Stomach (tissue), 8 donors: ENCODE measurements at regions not wholly inside any gene's neighbourhood (a gene's known extent, or its start where the extent isn't known, plus 50 kb on each side); places are given as distances from the start of the nearest gene placed in this dataset.

Experiments used
- DNase-seq, 2 donors: peaks; one replicate each; pipeline versions ENCODE4 v3.0.0 to v3.0.0-alpha.2; 2013 to 2019
- H3K27ac ChIP-seq, 5 donors: fragments of 200-600 bp in 4 of 5; sonication (generic) in 4 of 5; one replicate each; pipeline ENCODE4 v1.5.1; 2013 to 2019; ENCODE audit warnings: mild to moderate bottlenecking in 1 of 5, moderate library complexity in 1 of 5
- H3K27me3 ChIP-seq, 3 donors: fragments of 200-600 bp; sonication (generic); one replicate each; pipeline ENCODE4 v1.5.1; 2017 to 2019; ENCODE audit warnings: mixed run types in 1 of 3
- H3K36me3 ChIP-seq, 4 donors: fragments of 200-600 bp; sonication (generic); 1 replicate in 3 of 4; 2 replicates in 1 of 4; pipeline ENCODE4 v1.5.1; 2016 to 2019
- H3K4me1 ChIP-seq, 4 donors: fragments of 200-600 bp; sonication (generic); one replicate each; pipeline ENCODE4 v1.5.1; 2016 to 2019
- H3K4me3 ChIP-seq, 4 donors: fragments of 200-600 bp; sonication (generic) in 3 of 4; one replicate each; pipeline ENCODE4 v1.5.1; 2016 to 2019; ENCODE audit warnings: mild to moderate bottlenecking in 1 of 4
- H3K9me3 ChIP-seq, 4 donors: fragments of 200-600 bp; sonication (generic); one replicate each; pipeline ENCODE4 v1.5.1; 2016 to 2019
- CTCF ChIP-seq, 7 experiments: fragments of 450-650 bp in 4 of 7; fragments of 200-600 bp in 3 of 7; sonication (generic) in 3 of 7; IDR thresholded peaks; one replicate each; pipeline ENCODE4 v1.5.1; 2016 to 2019; ENCODE audit warnings: antibody characterized with exemption in 7 of 7, control low read depth in 2 of 7, mild to moderate bottlenecking in 1 of 7
- EP300 ChIP-seq: sonication (generic); formaldehyde crosslinking; IDR thresholded peaks from one replicate; pipeline ENCODE4 v1.6.1; 2017; ENCODE audit warnings: antibody characterized with exemption
- POLR2A ChIP-seq, 4 donors: fragments of 450-650 bp; IDR thresholded peaks; one replicate each; pipeline ENCODE4 v1.6.1; 2016; ENCODE audit warnings: antibody characterized with exemption in 4 of 4, control low read depth in 2 of 4, mild to moderate bottlenecking in 1 of 4, moderate library complexity in 1 of 4
- POLR2AphosphoS5 ChIP-seq, 3 donors: sonication (generic); formaldehyde crosslinking; IDR thresholded peaks; one replicate each; pipeline ENCODE4 v1.6.1; 2016; ENCODE audit warnings: antibody characterized with exemption in 3 of 3
- WGBS, 5 donors: extraction: QIAGEN DNeasy Blood & Tissue Kit in 3 of 5; methylation state at CpG; one replicate each; pipeline versions ENCODE4 v1.1.5 to v1.1.7; 2013 to 2018; 5-methylcytosine and 5-hydroxymethylcytosine counted together
- intact Hi-C: fragments of 100-400 bp; cut with DNase I; formaldehyde crosslinking; loops from one replicate; pipeline ENCODE4 v1.15.1; 2023; ENCODE audit warnings: low total_unique reads
- donor health status: healthy with polysubstance abuse.
- donor health status: Bipolar disorder and iron deficiency.
- donor health status: healthy.

- DNase-seq = peak in 1 of 2 donors; percentile 12
- TF ChIP-seq POLR2A (IDR thresholded peaks at IDR 0.05) (no peak), CTCF (IDR thresholded peaks at IDR 0.05) (no peak), EP300 (no peak)
- H3K36me3 ChIP-seq = no peaks in the 10 kb centered on the region
- no peak overlapping the region for H3K27ac ChIP-seq
- peaks cover 0 to 16% (median 6%) of the 10 kb centered on the region in 4 donors for H3K9me3 ChIP-seq
- peaks cover 0 to 5% (median 0%) of the 10 kb centered on the region in 3 donors for H3K27me3 ChIP-seq
- intact Hi-C loops = no loop called here
- H3K4me1 ChIP-seq = no peaks in the 10 kb centered on the region
- WGBS, 5 donors = 55 to 79% (median 64%) methylated on average over 9 of the region's 9 CpGs
- H3K4me3 ChIP-seq = no peak overlapping the region
Measured at GRCh38 chrX:455673-456072, 69.0 kb upstream of the PPP2R3B start.

DNA sequence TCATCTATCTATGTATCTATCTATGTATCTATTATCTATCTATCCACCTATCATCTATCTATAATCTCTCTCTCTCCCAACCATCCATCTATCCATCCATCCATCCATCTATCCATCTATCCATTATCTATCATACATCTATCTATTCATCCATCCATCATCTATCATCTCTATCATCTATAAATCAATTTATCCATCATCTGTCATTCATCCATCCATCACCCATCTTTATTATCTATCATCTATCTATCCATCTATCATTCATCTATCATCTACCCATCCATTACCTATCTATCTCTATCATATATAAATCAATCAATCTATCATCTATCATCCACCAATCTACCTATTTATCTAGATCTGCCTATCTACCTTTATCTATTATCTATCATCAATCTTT, 69.4 kb upstream of the PPP2R3B start:
- H3K27ac ChIP-seq = no peak overlapping the region
- TF ChIP-seq POLR2AphosphoS5 (IDR thresholded peaks at IDR 0.05) = no peak
- no peak for TF ChIP-seq EP300
- no peak for TF ChIP-seq CTCF (IDR thresholded peaks at IDR 0.05)
- no peak for TF ChIP-seq POLR2A (IDR thresholded peaks at IDR 0.05)
- DNase-seq = no peak
- H3K27me3 ChIP-seq = peaks cover 0 to 4% (median 0%) of the 10 kb centered on the region in 3 donors
- no peak overlapping the region for H3K4me3 ChIP-seq
- peaks cover 0 to 18% (median 6%) of the 10 kb centered on the region in 4 donors for H3K9me3 ChIP-seq
- H3K4me1 ChIP-seq = no peaks in the 10 kb centered on the region
- intact Hi-C loops = no loop called here
- H3K36me3 ChIP-seq = no peaks in the 10 kb centered on the region

GRCh38 chrX:456551-457291, 70.0 kb upstream of the PPP2R3B start:
- peaks cover 0 to 4% (median 0%) of the 10 kb centered on the region in 3 donors for H3K27me3 ChIP-seq
- H3K4me1 ChIP-seq = no peaks in the 10 kb centered on the region
- intact Hi-C loops = no loop called here
- H3K4me3 ChIP-seq = no peak overlapping the region
- peaks cover 0 to 20% (median 6%) of the 10 kb centered on the region in 4 donors for H3K9me3 ChIP-seq
- TF ChIP-seq POLR2A (IDR thresholded peaks at IDR 0.05) (no peak), EP300 (no peak), CTCF (IDR thresholded peaks at IDR 0.05) (no peak), POLR2AphosphoS5 (IDR thresholded peaks at IDR 0.05) (no peak)
- H3K27ac ChIP-seq = no peak overlapping the region
- peak in 1 of 2 donors; percentile 30 for DNase-seq
- H3K36me3 ChIP-seq = no peaks in the 10 kb centered on the region
- 70 to 81% (median 76%) methylated on average over 5 of the region's 5 CpGs for WGBS, 5 donors

GRCh38 chrX:457292-457679, 70.6 kb upstream of the PPP2R3B start:
- H3K4me1 ChIP-seq = no peaks in the 10 kb centered on the region
- intact Hi-C loops = no loop called here
- H3K36me3 ChIP-seq = no peaks in the 10 kb centered on the region
- no peak overlapping the region for H3K27ac ChIP-seq
- peaks cover 0 to 17% (median 6%) of the 10 kb centered on the region in 4 donors for H3K9me3 ChIP-seq
- TF ChIP-seq POLR2A (IDR thresholded peaks at IDR 0.05) (no peak), POLR2AphosphoS5 (IDR thresholded peaks at IDR 0.05) (no peak), CTCF (IDR thresholded peaks at IDR 0.05) (no peak), EP300 (no peak)
- no peak overlapping the region for H3K4me3 ChIP-seq
- no peak for DNase-seq
- H3K27me3 ChIP-seq = peaks cover 0 to 4% (median 0%) of the 10 kb centered on the region in 3 donors
- WGBS, 5 donors = 76 to 92% (median 79%) methylated on average over 2 of the region's 2 CpGs
